H9 (cell line): ENCODE measurements at regions not wholly inside any gene's neighbourhood (a gene's known extent, or its start where the extent isn't known, plus 50 kb on each side); places are given as distances from the start of the nearest gene placed in this dataset.

Experiments
- DNase-seq: peaks from one replicate; pipeline ENCODE4 v3.0.0-alpha.2; 2017
- H2AFZ ChIP-seq: one replicate; pipeline ENCODE4 v1.6.1; 2013; ENCODE audit warnings: mild to moderate bottlenecking, low read length, control low read depth, moderate library complexity
- H2AK5ac ChIP-seq: 2 replicates; pipeline ENCODE4 v1.6.1; 2013; ENCODE audit warnings: low read length, control low read depth, mixed read lengths; ENCODE audit not compliant: insufficient read length
- H2BK120ac ChIP-seq: one replicate; pipeline ENCODE4 v1.6.1; 2013; ENCODE audit warnings: low read depth, mild to moderate bottlenecking, low read length, control low read depth, inconsistent platforms; ENCODE audit not compliant: poor library complexity, severe bottlenecking
- H2BK12ac ChIP-seq: 2 replicates; pipeline ENCODE4 v1.6.1; 2013; ENCODE audit warnings: low read length, control low read depth, mixed read lengths, low read depth; ENCODE audit not compliant: insufficient read length
- H2BK15ac ChIP-seq: 2 replicates; pipeline ENCODE4 v1.6.1; 2013; ENCODE audit warnings: low read depth, low read length, control low read depth
- H2BK20ac ChIP-seq: one replicate; pipeline ENCODE4 v1.6.1; 2013; ENCODE audit warnings: low read depth, mild to moderate bottlenecking, low read length, control low read depth, inconsistent platforms; ENCODE audit not compliant: poor library complexity, severe bottlenecking
- H2BK5ac ChIP-seq: 2 replicates; pipeline ENCODE4 v1.6.1; 2013; ENCODE audit warnings: low read length, control low read depth, mixed read lengths; ENCODE audit not compliant: insufficient read length
- H3K14ac ChIP-seq: 2 replicates; pipeline ENCODE4 v1.6.1; 2013; ENCODE audit warnings: low read length, control low read depth; ENCODE audit not compliant: insufficient read depth
- H3K18ac ChIP-seq: 2 replicates; pipeline ENCODE4 v1.6.1; 2013; ENCODE audit warnings: low read depth, mild to moderate bottlenecking, mixed read lengths, low read length, control low read depth; ENCODE audit not compliant: insufficient read length
- H3K23ac ChIP-seq: 2 replicates; pipeline ENCODE4 v1.6.1; 2013; ENCODE audit warnings: low read length, control low read depth, mixed read lengths, low read depth; ENCODE audit not compliant: insufficient read length
- H3K23me2 ChIP-seq: 2 replicates; pipeline ENCODE4 v1.6.1; 2013; ENCODE audit warnings: low read depth, mild to moderate bottlenecking, mixed read lengths, low read length, control low read depth; ENCODE audit not compliant: insufficient read length, poor library complexity, severe bottlenecking
- H3K27ac ChIP-seq: 2 replicates; pipeline ENCODE4 v1.5.1; 2013; ENCODE audit warnings: low read length, control low read depth, mixed read lengths, low read depth; ENCODE audit not compliant: insufficient read length
- H3K27me3 ChIP-seq: 2 replicates; pipeline ENCODE4 v1.6.1; 2013; ENCODE audit warnings: low read length, control low read depth, inconsistent platforms; ENCODE audit not compliant: insufficient read depth
- H3K4ac ChIP-seq: 2 replicates; pipeline ENCODE4 v1.6.1; 2013; ENCODE audit warnings: low read depth, mild to moderate bottlenecking, control low read depth, inconsistent platforms, low read length, moderate library complexity
- H3K4me1 ChIP-seq: 2 replicates; pipeline ENCODE4 v1.6.1; 2013; ENCODE audit warnings: low read length, control low read depth, inconsistent platforms; ENCODE audit not compliant: insufficient read depth
- H3K4me2 ChIP-seq: 2 replicates; pipeline ENCODE4 v1.6.1; 2013; ENCODE audit warnings: low read length, control low read depth, mixed read lengths; ENCODE audit not compliant: insufficient read length, insufficient read depth
- H3K56ac ChIP-seq: 2 replicates; pipeline ENCODE4 v1.6.1; 2013; ENCODE audit warnings: low read depth, mild to moderate bottlenecking, mixed read lengths, low read length, control low read depth; ENCODE audit not compliant: insufficient read length
- H3K79me1 ChIP-seq: 2 replicates; pipeline ENCODE4 v1.6.1; 2013; ENCODE audit warnings: low read depth, mild to moderate bottlenecking, moderate library complexity, low read length, control low read depth, inconsistent platforms; ENCODE audit not compliant: insufficient read depth, poor library complexity, severe bottlenecking
- H3K79me2 ChIP-seq: 2 replicates; pipeline ENCODE4 v1.6.1; 2013; ENCODE audit warnings: low read length, control low read depth, inconsistent platforms; ENCODE audit not compliant: insufficient read depth
- H3K9ac ChIP-seq: 2 replicates; pipeline ENCODE4 v1.6.1; 2013; ENCODE audit warnings: low read length, control low read depth, mixed read lengths; ENCODE audit not compliant: insufficient read length; ENCODE audit errors: extremely low read depth
- H3K9me3 ChIP-seq: one replicate; pipeline ENCODE4 v1.6.1; 2013; ENCODE audit warnings: low read depth, low read length, inconsistent platforms; ENCODE audit not compliant: control insufficient read depth
- H3T11ph ChIP-seq: one replicate; pipeline ENCODE4 v1.6.1; 2013; ENCODE audit warnings: mild to moderate bottlenecking, low read length, control low read depth, inconsistent platforms
- H4K20me1 ChIP-seq: one replicate; pipeline ENCODE4 v1.6.1; 2013; ENCODE audit not compliant: control insufficient read depth, insufficient read length, insufficient read depth
- H4K5ac ChIP-seq: 2 replicates; pipeline ENCODE4 v1.6.1; 2013; ENCODE audit warnings: low read depth, mild to moderate bottlenecking, mixed read lengths, low read length, control low read depth; ENCODE audit not compliant: insufficient read length
- H4K8ac ChIP-seq: replicated peaks from 2 replicates; pipeline ENCODE4 v1.6.1; 2013; ENCODE audit warnings: low read length, control low read depth, mixed read lengths, low read depth; ENCODE audit not compliant: insufficient read length
- H4K91ac ChIP-seq: 2 replicates; pipeline ENCODE4 v1.6.1; 2013; ENCODE audit warnings: low read depth, mild to moderate bottlenecking, moderate library complexity, mixed read lengths, low read length, control low read depth; ENCODE audit not compliant: insufficient read length
- H3K27ac Mint-ChIP-seq, 3 experiments: 2 replicates in 2 of 3; 3 replicates in 1 of 3; pipeline ENCODE4 v1.8.0; 2020 to 2021; ENCODE audit warnings: mixed read lengths in 3 of 3, mild to moderate bottlenecking in 1 of 3, moderate library complexity in 1 of 3
- H3K27me3 Mint-ChIP-seq: 2 replicates; pipeline ENCODE4 v1.8.0; 2021; ENCODE audit warnings: low read depth, mild to moderate bottlenecking, moderate library complexity, mixed read lengths
- H3K36me3 Mint-ChIP-seq, 3 experiments: 2 replicates in 2 of 3; 3 replicates in 1 of 3; pipeline ENCODE4 v1.8.0; 2020 to 2021; ENCODE audit warnings: low read depth in 3 of 3, mixed read lengths in 3 of 3; ENCODE audit not compliant: insufficient read depth in 1 of 3
- H3K4me1 Mint-ChIP-seq, 2 experiments: 2 replicates each; pipeline ENCODE4 v1.8.0; 2020; ENCODE audit warnings: mixed read lengths in 2 of 2
- H3K4me3 Mint-ChIP-seq, 2 experiments: 2 replicates in 1 of 2; 3 replicates in 1 of 2; pipeline ENCODE4 v1.8.0; 2020 to 2021; ENCODE audit warnings: mild to moderate bottlenecking in 2 of 2, mixed read lengths in 2 of 2, moderate library complexity in 1 of 2
- H3K9me3 Mint-ChIP-seq, 2 experiments: 2 replicates in 1 of 2; 3 replicates in 1 of 2; pipeline ENCODE4 v1.8.0; 2020; ENCODE audit warnings: mild to moderate bottlenecking in 2 of 2, mixed read lengths in 2 of 2, moderate library complexity in 1 of 2
- WGBS: extraction: QIAGEN DNeasy Blood & Tissue Kit; methylation state at CpG from one replicate; pipeline ENCODE4 v1.1.7; 2013; ENCODE audit warnings: missing lambda C conversion rate, low lambda C conversion rate, mixed read lengths; ENCODE audit not compliant: insufficient read length; ENCODE audit errors: extremely low coverage; 5-methylcytosine and 5-hydroxymethylcytosine counted together
- TF ChIP-seq, protein P1 (sequence below): fragments of 200-600 bp; sonication (generic); conservative IDR thresholded peaks from 3 replicates; pipeline ENCODE4 v1.8.0; 2021; ENCODE audit warnings: antibody characterized with exemption, mild to moderate bottlenecking

DNA sequence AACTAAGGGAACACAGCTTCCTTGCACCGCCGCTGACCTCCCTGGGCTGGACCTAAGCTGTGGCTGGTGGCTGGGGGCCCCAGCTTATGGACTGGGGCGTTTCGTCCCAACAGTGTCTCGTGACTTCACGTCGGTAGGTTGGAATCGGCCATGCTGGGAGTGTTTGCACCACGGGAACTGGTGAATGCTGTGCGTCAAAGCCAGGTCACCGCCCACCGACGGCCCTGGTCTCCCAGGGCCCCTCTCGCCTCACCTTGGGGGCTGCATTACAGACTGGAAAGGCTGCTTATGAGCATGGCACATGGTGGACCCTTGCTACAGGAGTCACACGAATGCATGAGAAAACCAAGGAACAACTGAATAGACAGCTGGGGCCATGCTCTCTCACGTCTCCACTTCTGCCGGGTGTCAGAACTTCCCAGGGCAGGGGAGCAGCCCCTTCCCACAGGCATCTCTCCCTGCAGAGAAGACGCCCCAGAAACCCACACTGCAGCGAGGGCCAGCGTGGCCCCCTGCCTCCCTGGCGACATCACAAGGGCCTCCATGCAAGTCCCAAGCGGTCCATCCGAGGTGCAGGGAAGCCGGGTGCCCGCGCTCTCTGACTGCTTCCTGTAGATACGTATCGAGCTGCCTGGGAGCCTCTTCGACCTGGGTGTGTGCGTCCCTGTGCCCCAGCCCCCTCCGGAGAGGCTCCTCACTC is 81.7 kb downstream of the SIK1 start:
- no peak overlapping the region for H4K91ac ChIP-seq
- H3K4me3 Mint-ChIP-seq: no peak overlapping the region
- no peak overlapping the region for H4K8ac ChIP-seq
- no peaks in the 10 kb centered on the region for H3K36me3 Mint-ChIP-seq
- no peak overlapping the region for H3K4ac ChIP-seq
- no peak overlapping the region for H3T11ph ChIP-seq
- H3K14ac ChIP-seq: no peak overlapping the region; the same call in 1 of the 2 replicates
- H3K56ac ChIP-seq: no peak overlapping the region
- no peak for DNase-seq
- whole genome bisulfite sequencing: no CpG with 5 or more reads among the region's 31 CpGs
- H3K27ac Mint-ChIP-seq: peak overlapping the region in 1 of 3 experiments; percentile 73; a peak in 1 of 7 replicates
- H3K4me1 Mint-ChIP-seq: peaks cover 7 to 26% of the 10 kb centered on the region in 2 experiments
- H3K9ac ChIP-seq: no peak overlapping the region
- no peak overlapping the region for H2AFZ ChIP-seq
- H4K5ac ChIP-seq: no peak overlapping the region
- TF ChIP-seq, protein P1, sequence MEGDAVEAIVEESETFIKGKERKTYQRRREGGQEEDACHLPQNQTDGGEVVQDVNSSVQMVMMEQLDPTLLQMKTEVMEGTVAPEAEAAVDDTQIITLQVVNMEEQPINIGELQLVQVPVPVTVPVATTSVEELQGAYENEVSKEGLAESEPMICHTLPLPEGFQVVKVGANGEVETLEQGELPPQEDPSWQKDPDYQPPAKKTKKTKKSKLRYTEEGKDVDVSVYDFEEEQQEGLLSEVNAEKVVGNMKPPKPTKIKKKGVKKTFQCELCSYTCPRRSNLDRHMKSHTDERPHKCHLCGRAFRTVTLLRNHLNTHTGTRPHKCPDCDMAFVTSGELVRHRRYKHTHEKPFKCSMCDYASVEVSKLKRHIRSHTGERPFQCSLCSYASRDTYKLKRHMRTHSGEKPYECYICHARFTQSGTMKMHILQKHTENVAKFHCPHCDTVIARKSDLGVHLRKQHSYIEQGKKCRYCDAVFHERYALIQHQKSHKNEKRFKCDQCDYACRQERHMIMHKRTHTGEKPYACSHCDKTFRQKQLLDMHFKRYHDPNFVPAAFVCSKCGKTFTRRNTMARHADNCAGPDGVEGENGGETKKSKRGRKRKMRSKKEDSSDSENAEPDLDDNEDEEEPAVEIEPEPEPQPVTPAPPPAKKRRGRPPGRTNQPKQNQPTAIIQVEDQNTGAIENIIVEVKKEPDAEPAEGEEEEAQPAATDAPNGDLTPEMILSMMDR: no peak
- H3K27ac ChIP-seq: no peak overlapping the region
- H3K18ac ChIP-seq: no peak overlapping the region
- no peaks in the 10 kb centered on the region for H3K27me3 ChIP-seq
- H2BK12ac ChIP-seq: no peak overlapping the region
- H2AK5ac ChIP-seq: no peak overlapping the region
- H3K79me2 ChIP-seq: no peaks in the 10 kb centered on the region
- no peaks in the 10 kb centered on the region for H4K20me1 ChIP-seq
- no peaks in the 10 kb centered on the region for H3K9me3 ChIP-seq
- no peaks in the 10 kb centered on the region for H3K23me2 ChIP-seq
- no peaks in the 10 kb centered on the region for H3K4me1 ChIP-seq
- H3K27me3 Mint-ChIP-seq: no peaks in the 10 kb centered on the region
- no peak overlapping the region for H2BK20ac ChIP-seq
- no peak overlapping the region for H2BK15ac ChIP-seq
- no peaks in the 10 kb centered on the region for H3K79me1 ChIP-seq
- H3K23ac ChIP-seq: no peak overlapping the region
- peaks cover 0 to 5% of the 10 kb centered on the region in 2 experiments; a peak in 2 of 5 replicates for H3K9me3 Mint-ChIP-seq
- H2BK5ac ChIP-seq: no peak overlapping the region
- no peak overlapping the region for H2BK120ac ChIP-seq
- H3K4me2 ChIP-seq: no peak overlapping the region
